ENCODE measurements at regions not wholly inside any gene's neighbourhood (a gene's known extent, or its start where the extent isn't known, plus 50 kb on each side); places are given as distances from the start of the nearest gene placed in this dataset.

DNA sequence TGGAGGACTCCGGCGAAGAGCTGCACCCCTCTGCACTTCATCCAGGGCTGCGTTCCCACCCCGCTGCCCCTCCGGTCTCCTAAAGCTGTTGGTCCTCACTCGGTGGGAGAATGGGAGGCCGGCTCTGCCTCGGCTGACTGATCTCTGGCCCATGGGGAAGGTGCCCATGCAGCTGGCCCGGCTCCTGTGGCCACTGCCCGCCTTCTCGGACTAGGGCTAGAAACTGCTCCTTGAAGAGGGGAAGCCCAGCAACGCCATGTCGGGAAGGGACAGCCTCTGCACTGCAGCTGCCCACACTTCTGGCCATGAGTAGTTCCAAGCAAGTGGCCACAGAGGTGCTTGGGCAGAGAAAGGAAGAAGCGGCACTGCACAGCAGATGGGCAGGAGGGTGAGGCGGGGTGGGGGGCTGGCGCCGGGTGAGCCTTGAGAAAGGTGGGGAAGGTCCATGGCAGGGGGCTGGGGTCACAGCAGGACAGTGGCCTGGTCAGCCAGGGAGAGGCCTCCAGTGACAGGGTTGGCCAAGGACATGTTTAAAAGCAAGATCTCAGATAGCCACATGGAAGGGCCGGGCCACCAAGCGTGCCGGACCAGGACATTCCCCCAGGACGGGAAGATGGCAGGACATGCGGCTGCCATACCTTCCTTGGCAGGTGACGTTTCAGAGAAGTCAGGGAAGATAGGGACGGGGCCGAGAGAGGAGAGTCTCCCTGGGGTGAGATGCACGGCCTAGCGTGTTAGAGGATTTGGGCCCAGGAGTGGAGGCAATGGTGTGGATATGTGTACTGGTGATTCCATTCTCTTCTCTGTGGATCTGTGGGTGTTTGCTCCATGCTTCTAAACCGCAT lies 158.8 kb upstream of the HDAC4 start:
- DNase-seq (ENCODE audit: low read depth, low spot score) (no peak), FAIRE-seq (no peak)
- H3K4me3 ChIP-seq (ENCODE audit: control insufficient read depth in 2 of 3, extremely low read depth in 1 of 3, insufficient read depth in 2 of 3, low read depth in 1 of 3, low read length in 3 of 3) = no peak overlapping the region
- no peak overlapping the region for H3K9ac ChIP-seq (ENCODE audit: control insufficient read depth, extremely low read depth, insufficient read depth, low read length)
- no peak overlapping the region for H3K4me2 ChIP-seq (ENCODE audit: control insufficient read depth, extremely low read depth, insufficient read depth, low read depth, low read length)
- no peak overlapping the region for H2AFZ ChIP-seq (ENCODE audit: control insufficient read depth, low read length)
- no peaks in the 10 kb centered on the region for H3K4me1 ChIP-seq (ENCODE audit: control insufficient read depth, extremely low read depth, insufficient read depth, low read length)
- H3K79me2 ChIP-seq (ENCODE audit: control insufficient read depth, insufficient read depth, low read length) = no peaks in the 10 kb centered on the region
- H3K9me3 ChIP-seq (ENCODE audit: control insufficient read depth, low read depth, low read length) = no peaks in the 10 kb centered on the region
- H3K36me3 ChIP-seq (ENCODE audit: control insufficient read depth in 2 of 2, extremely low read depth in 1 of 2, insufficient read depth in 2 of 2, low read length in 2 of 2) = no peaks in the 10 kb centered on the region
- H3K27me3 ChIP-seq (ENCODE audit: control insufficient read depth, extremely low read depth, insufficient read depth, low read length) = peaks cover 4% of the 10 kb centered on the region
- TF ChIP-seq, protein P1, sequence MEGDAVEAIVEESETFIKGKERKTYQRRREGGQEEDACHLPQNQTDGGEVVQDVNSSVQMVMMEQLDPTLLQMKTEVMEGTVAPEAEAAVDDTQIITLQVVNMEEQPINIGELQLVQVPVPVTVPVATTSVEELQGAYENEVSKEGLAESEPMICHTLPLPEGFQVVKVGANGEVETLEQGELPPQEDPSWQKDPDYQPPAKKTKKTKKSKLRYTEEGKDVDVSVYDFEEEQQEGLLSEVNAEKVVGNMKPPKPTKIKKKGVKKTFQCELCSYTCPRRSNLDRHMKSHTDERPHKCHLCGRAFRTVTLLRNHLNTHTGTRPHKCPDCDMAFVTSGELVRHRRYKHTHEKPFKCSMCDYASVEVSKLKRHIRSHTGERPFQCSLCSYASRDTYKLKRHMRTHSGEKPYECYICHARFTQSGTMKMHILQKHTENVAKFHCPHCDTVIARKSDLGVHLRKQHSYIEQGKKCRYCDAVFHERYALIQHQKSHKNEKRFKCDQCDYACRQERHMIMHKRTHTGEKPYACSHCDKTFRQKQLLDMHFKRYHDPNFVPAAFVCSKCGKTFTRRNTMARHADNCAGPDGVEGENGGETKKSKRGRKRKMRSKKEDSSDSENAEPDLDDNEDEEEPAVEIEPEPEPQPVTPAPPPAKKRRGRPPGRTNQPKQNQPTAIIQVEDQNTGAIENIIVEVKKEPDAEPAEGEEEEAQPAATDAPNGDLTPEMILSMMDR (optimal IDR thresholded peaks at IDR 0.05 in 1 of 3, IDR thresholded peaks at IDR 0.05 in 1 of 3, conservative IDR thresholded peaks at IDR 0.05 in 1 of 3; ENCODE audit: extremely low read depth in 1 of 3, insufficient read depth in 2 of 3, low read length in 3 of 3) = no peak
- no peak for TF ChIP-seq EZH2 (IDR thresholded peaks at IDR 0.05; ENCODE audit: low read length)
- no peaks in the 10 kb centered on the region for H3K9me1 ChIP-seq (ENCODE audit: control insufficient read depth, extremely low read depth, insufficient read depth, low read length)
- no peak overlapping the region for H3K27ac ChIP-seq (ENCODE audit: control insufficient read depth, insufficient read depth, low read length)
- H4K20me1 ChIP-seq (ENCODE audit: control insufficient read depth, extremely low read depth, insufficient read depth, low read length) = no peaks in the 10 kb centered on the region
- dilution Hi-C loops (cut with MboI; ENCODE audit: extremely low pct_ligation_motif_present, low sequenced_read_pairs) = no loop called here

DNA sequence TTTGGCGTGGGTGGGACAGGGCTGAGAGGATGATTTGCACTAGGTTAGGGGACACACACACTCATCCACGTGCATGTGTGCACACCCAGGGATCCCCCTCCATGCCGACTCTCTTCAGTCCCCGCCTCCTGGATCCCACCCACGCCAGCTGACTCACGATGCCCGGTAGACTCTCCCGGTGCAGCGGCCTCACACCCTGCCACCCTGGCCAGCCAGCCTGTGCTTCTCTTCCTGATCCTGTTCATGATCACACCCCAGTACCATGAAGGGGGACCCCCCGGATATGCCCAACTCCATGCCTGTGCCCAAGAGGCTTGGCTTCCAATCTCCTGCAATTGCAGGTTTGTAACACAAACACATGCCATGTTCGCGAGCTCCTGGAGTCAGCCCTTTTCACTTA lies 157.8 kb upstream of the HDAC4 start:
- Histone ChIP-seq H3K9me1 (ENCODE audit: control insufficient read depth, extremely low read depth, insufficient read depth, low read length) (no peaks in the 10 kb centered on the region), H3K27ac (ENCODE audit: control insufficient read depth, insufficient read depth, low read length) (no peak overlapping the region), H4K20me1 (ENCODE audit: control insufficient read depth, extremely low read depth, insufficient read depth, low read length) (no peaks in the 10 kb centered on the region), H3K4me1 (ENCODE audit: control insufficient read depth, extremely low read depth, insufficient read depth, low read length) (no peaks in the 10 kb centered on the region), H3K36me3 (ENCODE audit: control insufficient read depth in 2 of 2, extremely low read depth in 1 of 2, insufficient read depth in 2 of 2, low read length in 2 of 2) (no peaks in the 10 kb centered on the region), H3K9me3 (ENCODE audit: control insufficient read depth, low read depth, low read length) (no peaks in the 10 kb centered on the region), H3K4me3 (ENCODE audit: control insufficient read depth in 2 of 3, extremely low read depth in 1 of 3, insufficient read depth in 2 of 3, low read depth in 1 of 3, low read length in 3 of 3) (no peak overlapping the region), H3K79me2 (ENCODE audit: control insufficient read depth, insufficient read depth, low read length) (no peaks in the 10 kb centered on the region), H3K4me2 (ENCODE audit: control insufficient read depth, extremely low read depth, insufficient read depth, low read depth, low read length) (no peak overlapping the region), H3K9ac (ENCODE audit: control insufficient read depth, extremely low read depth, insufficient read depth, low read length) (no peak overlapping the region), H2AFZ (ENCODE audit: control insufficient read depth, low read length) (no peak overlapping the region), H3K27me3 (ENCODE audit: control insufficient read depth, extremely low read depth, insufficient read depth, low read length) (no peaks in the 10 kb centered on the region)
- TF ChIP-seq, protein P1 (optimal IDR thresholded peaks at IDR 0.05 in 1 of 3, IDR thresholded peaks at IDR 0.05 in 1 of 3, conservative IDR thresholded peaks at IDR 0.05 in 1 of 3; ENCODE audit: extremely low read depth in 1 of 3, insufficient read depth in 2 of 3, low read length in 3 of 3) = no peak
- no peak for TF ChIP-seq EZH2 (IDR thresholded peaks at IDR 0.05; ENCODE audit: low read length)
- FAIRE-seq = no peak
- no peak for DNase-seq (ENCODE audit: low read depth, low spot score)
- dilution Hi-C loops (cut with MboI; ENCODE audit: extremely low pct_ligation_motif_present, low sequenced_read_pairs) = no loop called here

Data from keratinocyte (primary cell).